GM23248 (cell line): ENCODE measurements at regions not wholly inside any gene's neighbourhood (a gene's known extent, or its start where the extent isn't known, plus 50 kb on each side); places are given as distances from the start of the nearest gene placed in this dataset.

Experiments
- EZH2 ChIP-seq: fragments of 200-600 bp; sonication (generic); IDR thresholded peaks from 2 replicates; pipeline ENCODE4 v1.6.1; 2018; ENCODE audit warnings: antibody characterized with exemption, mild to moderate bottlenecking; ENCODE audit not compliant: insufficient read depth, poor library complexity, severe bottlenecking
- EZH2phosphoT487 ChIP-seq: fragments of 200-600 bp; sonication (generic); IDR thresholded peaks from 2 replicates; pipeline ENCODE4 v1.6.1; 2018; ENCODE audit warnings: antibody characterized with exemption, moderate library complexity, mild to moderate bottlenecking, low read depth; ENCODE audit not compliant: insufficient read depth

DNA sequence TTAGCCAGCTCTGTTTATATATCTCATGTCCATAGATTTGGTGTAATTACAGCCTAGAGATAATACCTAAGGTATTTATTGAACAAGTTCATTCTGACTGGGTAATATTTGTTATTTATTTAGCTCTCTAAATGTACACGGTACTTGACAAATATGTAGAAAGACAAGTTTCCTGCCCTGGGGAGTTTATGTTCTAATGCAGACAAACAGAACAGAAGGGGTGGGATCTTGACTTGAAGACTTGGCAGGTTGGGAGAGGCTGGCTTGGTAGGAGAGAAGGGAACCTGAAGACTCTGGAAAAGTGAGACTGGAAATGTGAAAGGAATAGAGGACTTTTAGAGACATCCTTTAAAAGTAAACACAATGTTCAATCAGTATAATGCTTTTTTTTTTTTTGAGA is 97.7 kb upstream of the CDK6 start:
- TF ChIP-seq EZH2 (no peak), EZH2phosphoT487 (no peak)
